Stimulated activated CD8-positive, alpha-beta memory T cell treated with anti-CD3 and anti-CD28 coated beads, Interleukin-15, amount 100 ng/mL, for 48 hours (primary cell): ENCODE measurements at regions not wholly inside any gene's neighbourhood (a gene's known extent, or its start where the extent isn't known, plus 50 kb on each side); places are given as distances from the start of the nearest gene placed in this dataset.
A peak's percentile ranks its signal among the peaks of the same experiment; 100 is the strongest.
"Not testable (repeated sequence)": the region's sequence is repeated elsewhere in the genome, so short reads cannot be mapped to it uniquely, and the experiment has no call there.

Source experiments
- DNase-seq, 2 donors: peaks; one replicate each; pipeline ENCODE4 v3.0.0-alpha.2; 2020; ENCODE audit warnings: low read depth in 2 of 2

- no peak for DNase-seq
These were observed 259.9 kb downstream of the CTH start for GRCh38 chr1:70671006-70671405.

DNA sequence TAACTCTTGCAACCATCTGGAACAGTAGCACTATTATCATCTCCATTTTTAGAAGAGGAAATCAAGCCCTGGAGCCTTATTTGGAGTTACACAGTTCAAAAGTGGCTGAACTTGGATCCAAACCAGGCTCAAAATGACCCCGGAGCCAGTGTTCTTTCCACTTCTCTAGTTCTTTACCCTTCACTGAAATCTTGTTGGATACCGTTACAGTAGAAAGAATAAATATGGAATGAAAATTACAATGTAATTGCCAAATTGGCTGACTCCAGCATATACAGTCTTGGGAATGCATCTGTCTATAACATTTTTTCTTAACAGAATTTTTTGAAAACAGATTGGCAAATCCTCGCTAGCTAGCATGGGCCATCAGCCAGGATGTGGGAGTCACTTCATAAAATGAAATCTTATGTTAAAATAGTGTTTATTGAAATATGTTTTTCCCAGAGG is 261.4 kb downstream of the CTH start:
- DNase-seq = no peak

GRCh38 chr1:70674941-70675685 is 264.0 kb downstream of the CTH start:
- no peak for DNase-seq

DNA sequence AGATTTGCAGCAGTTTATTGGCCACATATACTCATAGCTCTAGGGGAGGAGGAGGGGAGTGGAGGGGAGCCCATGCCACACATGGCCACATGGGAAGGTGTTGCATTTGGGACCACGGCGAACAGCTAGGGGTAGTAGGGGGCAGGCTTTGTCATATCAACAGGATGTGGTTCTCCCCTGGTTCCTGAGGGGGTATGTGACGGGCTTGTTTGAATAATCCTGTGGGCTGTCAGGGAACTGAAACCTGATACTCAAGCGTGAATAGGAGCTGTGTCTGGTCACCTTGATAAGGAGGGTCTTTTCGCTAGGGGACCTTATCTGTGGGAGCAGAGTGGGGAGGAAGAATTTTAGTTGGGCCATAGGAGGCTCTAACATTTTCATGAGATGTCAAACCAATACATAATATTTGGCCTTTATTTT is 264.7 kb downstream of the CTH start:
- no peak for DNase-seq

GRCh38 chr1:70685300-70686286 is 274.5 kb downstream of the CTH start:
- DNase-seq = peak in 1 of 2 donors; percentile 6

- DNase-seq = no peak
These were observed 277.5 kb downstream of the CTH start for GRCh38 chr1:70688580-70688979.

DNA sequence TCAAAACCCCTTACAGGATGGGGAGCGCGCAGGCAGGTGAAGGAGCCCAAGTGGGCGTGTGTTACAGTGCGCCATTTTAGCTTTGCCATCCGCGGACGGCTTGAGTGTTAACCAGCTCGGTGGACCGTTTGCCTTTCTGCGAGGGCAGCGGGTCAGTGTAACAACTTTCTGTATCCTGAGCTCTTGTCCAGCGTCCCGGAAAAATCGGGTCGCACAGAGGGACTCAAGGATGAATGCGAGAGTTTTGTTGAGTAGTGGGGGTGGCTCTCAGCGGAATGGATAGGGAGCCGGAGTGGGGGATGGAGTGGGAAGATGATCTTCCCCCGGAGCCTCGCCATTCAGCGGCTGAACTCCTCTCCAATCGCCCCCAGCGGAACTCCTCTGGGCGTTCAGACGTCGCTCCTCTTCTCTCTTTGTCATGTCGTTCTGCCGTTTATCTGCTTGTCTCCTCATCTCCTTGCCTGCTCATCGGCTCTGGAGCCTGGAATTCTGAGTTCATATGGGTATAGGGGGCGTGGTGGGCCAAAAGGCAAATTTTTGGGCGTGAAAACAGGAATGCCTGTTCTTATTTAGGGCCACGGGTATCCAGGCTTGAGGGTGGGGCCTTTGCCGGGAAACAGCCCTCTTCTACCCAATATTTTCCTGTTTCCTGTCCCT is 295.4 kb downstream of the CTH start:
- no peak for DNase-seq

DNA sequence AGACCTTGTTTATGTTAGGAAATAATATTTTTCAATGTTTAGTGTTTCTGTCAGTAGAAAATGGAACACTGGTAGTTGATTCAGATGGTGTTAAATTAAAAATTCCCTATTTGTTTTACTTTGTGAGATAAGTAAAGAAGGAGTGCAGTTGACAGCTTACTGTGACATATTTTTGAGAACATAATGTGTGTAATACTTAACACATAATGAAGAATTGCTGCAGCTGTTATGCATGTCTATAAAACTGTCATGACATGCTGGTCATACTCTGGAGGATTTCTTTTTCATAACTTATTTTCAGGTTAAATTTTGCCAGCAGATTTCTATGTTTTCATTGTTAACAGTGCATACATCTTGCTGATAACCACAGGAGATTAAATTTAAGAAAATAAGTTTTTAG is 296.1 kb downstream of the CTH start:
- DNase-seq = no peak

DNA sequence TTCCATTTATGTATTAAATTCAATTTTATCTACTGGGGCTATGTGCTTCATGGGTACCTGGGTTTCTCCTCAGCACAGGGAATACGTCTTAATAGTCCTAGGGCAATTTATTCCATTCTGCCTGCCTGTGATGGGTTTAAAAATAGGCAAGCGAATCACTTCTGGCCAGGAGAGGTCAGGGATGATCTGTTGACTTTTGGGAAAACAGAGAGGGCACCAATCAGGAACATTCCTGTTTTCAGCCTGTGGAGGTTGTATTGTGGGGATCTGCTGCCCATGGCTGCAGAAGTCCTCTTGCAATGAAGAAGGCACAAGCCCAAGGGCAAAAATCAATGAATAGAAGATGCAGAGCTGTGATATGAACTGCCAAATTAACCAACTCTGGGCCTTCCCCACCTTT is 303.1 kb downstream of the CTH start:
- DNase-seq = no peak

- DNase-seq = no peak
These were observed 306.1 kb downstream of the CTH start for GRCh38 chr1:70717211-70717610.

DNA sequence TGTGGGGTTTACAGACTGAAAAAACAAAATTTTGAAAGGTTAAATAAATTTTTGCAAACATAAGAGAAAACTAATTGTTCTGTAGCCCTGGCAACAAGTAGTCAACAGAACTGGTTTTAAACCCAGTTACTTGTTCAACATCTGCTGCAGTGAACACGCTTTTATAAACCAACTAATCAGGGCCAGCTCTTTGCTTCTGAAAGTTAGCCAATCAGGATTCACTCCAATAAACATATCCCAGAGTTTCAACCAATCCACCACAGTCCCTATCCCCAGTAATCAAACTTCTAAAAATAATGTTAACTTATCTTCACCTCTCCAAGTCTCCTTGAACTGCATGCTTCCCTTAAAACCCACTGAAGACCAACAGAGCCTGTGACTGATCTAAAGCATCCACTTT is 306.6 kb downstream of the CTH start:
- no peak for DNase-seq

DNA sequence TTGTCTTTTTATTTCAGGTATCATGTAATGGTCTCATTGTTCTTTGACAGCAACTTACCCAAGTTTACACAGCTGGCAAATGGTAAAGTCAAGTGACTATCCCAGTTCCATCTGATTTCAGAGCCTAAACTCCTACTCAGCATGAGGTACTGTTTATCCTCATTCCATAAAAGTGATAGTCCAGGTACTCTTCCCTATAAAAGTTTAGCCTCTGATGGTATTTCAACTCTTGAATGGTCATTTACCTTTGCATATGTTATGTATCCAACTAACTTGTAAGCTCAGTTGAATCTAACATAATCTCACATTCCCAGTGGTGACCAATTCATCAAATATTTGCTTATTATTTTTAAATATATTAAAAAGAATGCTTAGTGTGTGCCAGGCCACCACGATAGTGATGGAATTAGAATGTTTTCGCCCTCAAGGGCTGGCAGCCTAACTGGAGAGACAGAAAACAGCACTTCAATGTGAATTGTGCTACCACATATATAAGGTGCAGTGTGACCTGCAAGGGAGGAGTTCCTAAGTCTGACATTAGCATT is 307.1 kb downstream of the CTH start:
- no peak for DNase-seq

GRCh38 chr1:70719154-70719553 is 308.1 kb downstream of the CTH start:
- DNase-seq = no peak

GRCh38 chr1:70720109-70720508 is 309.0 kb downstream of the CTH start:
- DNase-seq = no peak

GRCh38 chr1:70720521-70720920 is 309.5 kb downstream of the CTH start:
- DNase-seq = no peak

DNA sequence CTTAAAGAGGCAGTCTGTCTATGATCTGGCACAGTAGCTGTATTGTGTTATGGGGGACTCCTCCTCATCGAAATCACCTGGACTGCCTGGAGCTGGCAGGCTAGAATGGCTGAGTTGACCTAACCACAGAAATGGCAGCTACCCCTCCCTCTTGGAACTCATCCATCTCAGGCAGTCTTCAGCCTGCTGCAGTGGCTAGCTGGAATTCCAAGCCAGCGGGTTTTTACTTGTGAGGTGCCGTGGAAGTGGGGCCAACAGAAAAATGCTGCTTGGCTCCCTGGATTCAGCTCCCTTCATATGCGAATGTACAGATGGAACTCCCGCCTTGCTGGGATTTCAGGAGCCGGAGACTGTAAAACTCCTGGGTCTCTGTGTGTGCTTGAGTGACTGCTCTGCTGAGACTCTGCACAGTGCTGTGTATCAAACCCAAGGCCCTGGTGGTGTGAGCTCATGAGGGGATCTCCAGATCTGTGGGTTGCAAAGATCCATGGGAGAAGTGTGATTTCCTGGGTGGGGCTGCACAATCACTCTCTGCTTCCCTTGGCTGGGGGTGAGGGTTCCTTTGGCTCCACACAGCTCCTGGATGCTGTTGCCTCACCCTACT is 316.9 kb downstream of the CTH start:
- no peak for DNase-seq

GRCh38 chr1:70736518-70736917 is 311.1 kb downstream of the PTGER3 start:
- DNase-seq = not testable (repeated sequence)

DNA sequence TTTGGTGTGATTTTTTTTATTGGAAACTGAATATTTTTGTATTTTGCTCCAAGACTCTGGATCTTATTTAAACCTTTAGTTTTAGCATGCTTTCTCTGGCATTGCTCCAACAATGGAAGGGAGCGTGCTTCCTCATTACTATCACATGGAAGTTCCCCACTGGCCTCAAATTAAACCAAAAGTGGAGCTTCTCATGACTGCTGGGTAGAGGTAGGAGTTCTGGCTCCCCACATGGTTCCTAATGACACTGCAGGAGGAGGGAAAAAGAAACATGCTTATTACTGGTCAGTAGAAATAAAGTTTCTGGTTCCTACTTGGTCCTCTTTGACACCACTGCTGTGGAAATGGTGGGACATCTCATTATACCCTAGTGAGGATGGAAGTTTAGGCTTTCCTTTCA is 310.5 kb downstream of the PTGER3 start:
- no peak for DNase-seq

DNA sequence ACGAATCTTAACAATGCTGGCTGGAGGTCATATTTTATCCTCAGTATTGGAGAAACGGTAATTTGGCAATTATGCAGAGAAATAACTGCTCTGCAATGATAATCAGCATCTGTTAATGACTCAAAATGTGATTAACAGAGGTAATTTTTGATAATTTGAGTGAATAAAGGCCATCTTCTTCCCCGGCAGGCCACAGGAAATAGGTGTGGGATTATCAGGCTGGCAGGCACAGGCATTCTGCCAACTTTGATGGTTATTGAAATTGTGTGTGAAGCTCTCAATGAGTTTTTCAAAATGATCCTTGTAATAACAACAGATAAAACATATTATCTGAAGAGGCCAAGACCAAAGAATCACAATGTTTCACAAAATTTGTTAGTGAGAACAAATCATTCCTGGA is 309.0 kb downstream of the PTGER3 start:
- no peak for DNase-seq

DNA sequence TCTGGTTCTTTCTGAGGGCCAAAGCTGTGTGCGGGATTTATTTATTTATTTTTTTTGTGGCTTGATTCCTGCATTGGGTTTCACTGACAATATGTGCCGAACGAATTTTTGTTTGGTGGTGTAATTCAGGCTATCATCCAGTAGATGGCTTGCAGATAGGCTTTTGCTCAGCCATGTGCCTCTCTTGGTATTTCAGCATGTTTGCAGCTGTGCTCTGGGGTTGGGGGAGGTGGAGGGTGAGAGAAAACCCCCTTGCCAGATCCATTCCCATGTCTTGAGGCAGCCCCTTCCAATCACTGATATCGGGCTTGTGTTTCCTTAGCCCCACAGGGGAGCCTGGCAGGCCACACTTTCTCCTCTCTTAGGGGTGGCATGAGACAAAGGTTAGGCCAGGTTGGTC is 302.4 kb downstream of the PTGER3 start:
- DNase-seq = no peak

DNA sequence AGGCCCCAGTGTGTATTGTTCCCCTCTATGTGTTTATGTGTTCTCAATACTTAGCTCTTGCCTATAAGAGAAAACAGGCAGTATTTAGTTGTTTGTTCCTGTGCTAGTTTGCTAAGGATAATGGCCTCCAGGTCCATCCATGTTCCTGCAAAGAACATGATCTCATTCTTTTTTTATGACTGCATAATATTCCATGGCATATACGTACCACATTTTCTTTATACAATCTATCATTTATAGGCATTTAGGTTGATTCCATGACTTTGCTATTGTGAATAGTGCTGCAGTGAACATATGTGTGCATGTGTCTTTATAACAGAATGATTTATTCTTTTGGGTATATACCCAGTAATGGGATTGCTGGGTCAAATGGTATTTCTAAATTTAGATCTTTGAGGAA is 301.6 kb downstream of the PTGER3 start:
- not testable (repeated sequence) for DNase-seq

DNA sequence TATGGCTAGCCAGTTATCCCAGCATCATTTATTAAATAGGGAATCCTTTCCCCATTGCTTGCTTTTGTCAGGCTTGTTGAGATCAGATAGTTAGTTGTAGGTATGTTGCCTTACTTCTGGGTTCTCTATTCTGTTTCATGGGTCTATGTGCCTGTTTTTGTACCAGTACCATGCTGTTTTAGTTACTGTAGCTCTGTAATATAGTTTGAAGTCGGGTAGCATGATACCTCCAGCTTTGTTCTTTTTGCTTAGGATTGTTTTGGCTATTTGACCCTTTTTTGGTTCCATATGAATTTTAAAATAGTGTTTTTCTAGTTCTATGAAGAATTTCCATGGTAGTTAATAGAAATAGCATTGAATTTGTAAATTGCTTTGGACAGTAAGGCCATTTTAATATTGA is 300.5 kb downstream of the PTGER3 start:
- DNase-seq = not testable (repeated sequence)
